ENCODE measurements at regions not wholly inside any gene's neighbourhood (a gene's known extent, or its start where the extent isn't known, plus 50 kb on each side); places are given as distances from the start of the nearest gene placed in this dataset.

DNA sequence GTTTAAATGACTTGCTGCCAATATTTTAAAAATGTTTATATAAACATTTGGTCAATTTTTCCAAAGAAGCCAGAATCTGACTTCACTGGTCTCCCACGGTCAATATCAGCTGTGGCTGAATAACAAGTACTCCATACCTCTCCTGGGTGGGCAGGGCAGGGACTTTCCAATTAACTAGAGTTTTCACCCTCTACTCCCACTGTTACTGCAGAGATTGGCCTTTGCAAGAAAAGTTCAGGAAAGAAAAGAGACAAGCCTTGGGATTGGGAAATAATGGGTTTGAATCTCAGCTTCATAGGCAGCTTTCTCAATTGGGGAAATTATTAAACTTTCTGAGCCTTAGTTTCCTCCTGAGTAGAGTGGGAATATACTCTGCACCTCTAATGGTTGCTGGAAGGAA is 236.9 kb downstream of the PRL start:
- TF ChIP-seq, protein P1, sequence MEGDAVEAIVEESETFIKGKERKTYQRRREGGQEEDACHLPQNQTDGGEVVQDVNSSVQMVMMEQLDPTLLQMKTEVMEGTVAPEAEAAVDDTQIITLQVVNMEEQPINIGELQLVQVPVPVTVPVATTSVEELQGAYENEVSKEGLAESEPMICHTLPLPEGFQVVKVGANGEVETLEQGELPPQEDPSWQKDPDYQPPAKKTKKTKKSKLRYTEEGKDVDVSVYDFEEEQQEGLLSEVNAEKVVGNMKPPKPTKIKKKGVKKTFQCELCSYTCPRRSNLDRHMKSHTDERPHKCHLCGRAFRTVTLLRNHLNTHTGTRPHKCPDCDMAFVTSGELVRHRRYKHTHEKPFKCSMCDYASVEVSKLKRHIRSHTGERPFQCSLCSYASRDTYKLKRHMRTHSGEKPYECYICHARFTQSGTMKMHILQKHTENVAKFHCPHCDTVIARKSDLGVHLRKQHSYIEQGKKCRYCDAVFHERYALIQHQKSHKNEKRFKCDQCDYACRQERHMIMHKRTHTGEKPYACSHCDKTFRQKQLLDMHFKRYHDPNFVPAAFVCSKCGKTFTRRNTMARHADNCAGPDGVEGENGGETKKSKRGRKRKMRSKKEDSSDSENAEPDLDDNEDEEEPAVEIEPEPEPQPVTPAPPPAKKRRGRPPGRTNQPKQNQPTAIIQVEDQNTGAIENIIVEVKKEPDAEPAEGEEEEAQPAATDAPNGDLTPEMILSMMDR (IDR thresholded peaks at IDR 0.05), result no peak
- no peak for TF ChIP-seq POLR2A (IDR thresholded peaks at IDR 0.05)

All from adrenal gland (tissue), 5 donors.